Tibial artery (tissue), 4 donors: ENCODE measurements at regions not wholly inside any gene's neighbourhood (a gene's known extent, or its start where the extent isn't known, plus 50 kb on each side); places are given as distances from the start of the nearest gene placed in this dataset.

ENCODE experiments used
- DNase-seq, 2 donors: peaks; one replicate each; pipeline ENCODE4 v3.0.0-alpha.2; 2019
- H3K27ac ChIP-seq, 2 donors: fragments of 200-600 bp; sonication (generic) in 1 of 2; 1 replicate in 1 of 2; 2 replicates in 1 of 2; pipeline ENCODE4 v1.5.1; 2018 to 2019; ENCODE audit warnings: mild to moderate bottlenecking in 1 of 2
- H3K27me3 ChIP-seq, 2 donors: fragments of 200-600 bp; sonication (generic) in 1 of 2; one replicate each; pipeline versions ENCODE4 v1.5.1 to v1.6.0; 2016 to 2019
- H3K36me3 ChIP-seq, 3 donors: fragments of 200-600 bp; sonication (generic) in 2 of 3; one replicate each; pipeline ENCODE4 v1.5.1; 2016 to 2019; ENCODE audit warnings: mild to moderate bottlenecking in 2 of 3
- H3K4me1 ChIP-seq, 4 donors: fragments of 200-600 bp; sonication (generic) in 2 of 4; 1 replicate in 3 of 4; 2 replicates in 1 of 4; pipeline ENCODE4 v1.5.1; 2016 to 2019
- H3K4me3 ChIP-seq, 2 donors: fragments of 200-600 bp; sonication (generic) in 1 of 2; 1 replicate in 1 of 2; 2 replicates in 1 of 2; pipeline ENCODE4 v1.5.1; 2018 to 2019; ENCODE audit warnings: mild to moderate bottlenecking in 2 of 2
- H3K9me3 ChIP-seq, 3 donors: fragments of 200-600 bp; sonication (generic) in 1 of 3; one replicate each; pipeline ENCODE4 v1.5.1; 2016 to 2019
- intact Hi-C: fragments of 100-400 bp; cut with DNase I; formaldehyde crosslinking; loops from one replicate; pipeline ENCODE4 v1.15.0; 2023; ENCODE audit warnings: low total_unique reads
- TF ChIP-seq, protein P1 (sequence below), 2 experiments: fragments of 200-600 bp in 1 of 2; fragments of 450-650 bp in 1 of 2; IDR thresholded peaks; one replicate each; pipeline ENCODE4 v1.5.1; 2017 to 2019; ENCODE audit warnings: antibody characterized with exemption in 2 of 2, mild to moderate bottlenecking in 1 of 2, moderate library complexity in 1 of 2

DNA sequence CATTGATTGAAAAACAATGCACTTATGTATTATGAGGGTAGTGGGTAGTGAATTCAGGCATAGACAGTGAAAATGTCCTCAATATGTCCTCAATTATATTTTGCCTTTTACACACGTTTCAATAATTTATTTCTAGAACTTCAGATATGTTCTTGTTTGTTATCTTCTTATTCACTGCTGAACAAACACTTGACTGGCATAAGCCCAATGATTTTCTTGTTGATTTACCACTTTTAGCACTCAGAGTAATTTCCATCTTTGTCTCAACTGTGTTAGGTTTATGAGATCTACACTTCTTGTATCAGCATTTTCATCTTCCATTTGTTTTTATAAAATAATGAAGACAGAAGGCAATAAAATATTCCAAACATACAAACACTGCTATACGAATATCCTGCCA is 61.8 kb upstream of the DCC start:
- DNase-seq = no peak
- TF ChIP-seq, protein P1, sequence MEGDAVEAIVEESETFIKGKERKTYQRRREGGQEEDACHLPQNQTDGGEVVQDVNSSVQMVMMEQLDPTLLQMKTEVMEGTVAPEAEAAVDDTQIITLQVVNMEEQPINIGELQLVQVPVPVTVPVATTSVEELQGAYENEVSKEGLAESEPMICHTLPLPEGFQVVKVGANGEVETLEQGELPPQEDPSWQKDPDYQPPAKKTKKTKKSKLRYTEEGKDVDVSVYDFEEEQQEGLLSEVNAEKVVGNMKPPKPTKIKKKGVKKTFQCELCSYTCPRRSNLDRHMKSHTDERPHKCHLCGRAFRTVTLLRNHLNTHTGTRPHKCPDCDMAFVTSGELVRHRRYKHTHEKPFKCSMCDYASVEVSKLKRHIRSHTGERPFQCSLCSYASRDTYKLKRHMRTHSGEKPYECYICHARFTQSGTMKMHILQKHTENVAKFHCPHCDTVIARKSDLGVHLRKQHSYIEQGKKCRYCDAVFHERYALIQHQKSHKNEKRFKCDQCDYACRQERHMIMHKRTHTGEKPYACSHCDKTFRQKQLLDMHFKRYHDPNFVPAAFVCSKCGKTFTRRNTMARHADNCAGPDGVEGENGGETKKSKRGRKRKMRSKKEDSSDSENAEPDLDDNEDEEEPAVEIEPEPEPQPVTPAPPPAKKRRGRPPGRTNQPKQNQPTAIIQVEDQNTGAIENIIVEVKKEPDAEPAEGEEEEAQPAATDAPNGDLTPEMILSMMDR (IDR thresholded peaks at IDR 0.05) = no peak
- intact Hi-C loops = no loop called here
- H3K27ac ChIP-seq = no peak overlapping the region
- no peaks in the 10 kb centered on the region for H3K36me3 ChIP-seq
- no peaks in the 10 kb centered on the region for H3K27me3 ChIP-seq
- H3K4me1 ChIP-seq = no peaks in the 10 kb centered on the region
- H3K4me3 ChIP-seq = no peak overlapping the region
- H3K9me3 ChIP-seq = no peaks in the 10 kb centered on the region

DNA sequence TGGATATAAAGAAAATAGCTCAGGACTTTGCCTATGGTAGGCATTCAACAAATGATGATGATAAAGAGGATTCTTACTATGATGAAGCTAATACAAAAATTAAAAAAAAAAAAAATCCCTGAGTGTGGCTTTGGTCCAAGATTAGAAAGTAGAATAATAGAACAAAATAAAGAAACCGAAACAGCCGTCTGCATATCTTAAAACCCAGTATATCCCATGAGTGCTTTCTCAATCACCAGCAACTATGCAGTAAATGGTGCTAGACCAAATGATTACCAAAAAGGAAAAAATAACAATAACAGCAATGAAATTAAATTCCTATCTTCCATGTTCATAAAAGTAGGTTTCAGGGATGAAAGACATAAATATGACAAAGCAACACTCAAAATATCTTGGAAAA is 59.3 kb upstream of the DCC start:
- Histone ChIP-seq H3K4me1 (no peaks in the 10 kb centered on the region), H3K36me3 (no peaks in the 10 kb centered on the region), H3K9me3 (no peaks in the 10 kb centered on the region), H3K27ac (no peak overlapping the region), H3K4me3 (no peak overlapping the region), H3K27me3 (no peaks in the 10 kb centered on the region)
- DNase-seq = no peak
- TF ChIP-seq, protein P1 (IDR thresholded peaks at IDR 0.05) = no peak
- intact Hi-C loops = no loop called here

DNA sequence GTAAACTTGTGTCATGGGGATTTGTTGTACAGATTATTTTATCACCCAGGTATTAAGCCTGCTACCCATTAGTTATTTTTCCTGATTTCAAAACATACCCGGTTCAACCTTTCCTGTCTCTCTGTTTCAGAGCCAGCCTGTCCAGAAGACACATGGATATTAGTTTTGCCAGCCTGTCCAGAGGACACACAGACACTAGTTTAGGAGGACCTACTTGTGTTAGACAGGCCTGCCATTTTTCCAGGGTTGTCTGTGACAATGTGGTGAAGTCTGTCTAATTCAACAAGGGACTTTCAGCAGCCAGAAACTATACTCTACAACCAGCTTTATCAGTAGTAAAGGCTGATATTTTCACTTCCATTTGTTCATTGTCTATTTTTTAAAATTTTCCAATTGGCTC is 56.1 kb upstream of the DCC start:
- DNase-seq = no peak
- H3K4me3 ChIP-seq = no peak overlapping the region
- H3K4me1 ChIP-seq = no peaks in the 10 kb centered on the region
- no peaks in the 10 kb centered on the region for H3K36me3 ChIP-seq
- H3K27me3 ChIP-seq = no peaks in the 10 kb centered on the region
- intact Hi-C loops = no loop called here
- TF ChIP-seq, protein P1 (IDR thresholded peaks at IDR 0.05) = no peak
- no peak overlapping the region for H3K27ac ChIP-seq
- H3K9me3 ChIP-seq = no peaks in the 10 kb centered on the region

DNA sequence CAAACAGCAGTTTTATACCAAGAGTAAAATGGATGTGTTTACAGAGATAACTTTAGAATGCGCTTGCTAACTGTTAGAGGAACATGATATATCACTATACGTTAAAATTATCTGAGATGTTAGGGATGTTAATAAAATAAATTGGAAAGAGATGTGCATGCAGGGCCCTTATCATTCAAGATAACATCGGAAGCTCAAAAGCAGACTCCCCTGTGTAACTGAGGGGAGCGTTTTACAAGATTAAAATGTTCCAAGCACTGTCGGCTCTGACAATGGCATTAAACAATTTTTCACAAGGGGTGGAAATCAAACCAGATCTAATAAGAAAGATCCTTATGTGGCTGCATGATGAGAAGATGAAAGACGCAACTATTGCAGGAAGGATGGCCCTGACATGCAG is 53.3 kb upstream of the DCC start:
- H3K27me3 ChIP-seq = no peaks in the 10 kb centered on the region
- H3K9me3 ChIP-seq = no peaks in the 10 kb centered on the region
- H3K27ac ChIP-seq = no peak overlapping the region
- TF ChIP-seq, protein P1 (IDR thresholded peaks at IDR 0.05) = no peak
- H3K36me3 ChIP-seq = no peaks in the 10 kb centered on the region
- intact Hi-C loops = no loop called here
- H3K4me3 ChIP-seq = no peak overlapping the region
- no peaks in the 10 kb centered on the region for H3K4me1 ChIP-seq
- no peak for DNase-seq

DNA sequence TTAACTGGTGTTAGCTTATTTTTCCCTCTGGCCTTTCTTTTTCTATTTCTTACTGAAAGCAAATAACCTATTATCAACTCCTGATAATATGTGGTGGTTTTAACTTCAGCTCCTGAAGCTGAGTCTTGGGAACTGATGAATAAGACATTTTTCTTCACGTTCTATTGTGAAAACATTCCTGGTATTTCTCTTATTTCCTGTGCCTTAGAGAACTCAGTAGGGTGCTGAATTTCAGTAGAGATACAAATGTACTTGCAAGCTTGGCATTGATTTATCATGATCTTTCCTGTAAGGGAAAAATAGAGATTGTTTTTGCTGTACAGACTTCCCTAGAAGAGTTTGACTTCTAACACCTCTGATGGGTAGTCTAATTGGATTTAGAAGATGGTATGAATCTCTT is 52.8 kb upstream of the DCC start:
- no peak for DNase-seq
- Histone ChIP-seq H3K36me3 (no peaks in the 10 kb centered on the region), H3K27me3 (no peaks in the 10 kb centered on the region), H3K9me3 (no peaks in the 10 kb centered on the region), H3K4me1 (no peaks in the 10 kb centered on the region), H3K27ac (no peak overlapping the region), H3K4me3 (no peak overlapping the region)
- intact Hi-C loops = no loop called here
- TF ChIP-seq, protein P1 (IDR thresholded peaks at IDR 0.05) = no peak

DNA sequence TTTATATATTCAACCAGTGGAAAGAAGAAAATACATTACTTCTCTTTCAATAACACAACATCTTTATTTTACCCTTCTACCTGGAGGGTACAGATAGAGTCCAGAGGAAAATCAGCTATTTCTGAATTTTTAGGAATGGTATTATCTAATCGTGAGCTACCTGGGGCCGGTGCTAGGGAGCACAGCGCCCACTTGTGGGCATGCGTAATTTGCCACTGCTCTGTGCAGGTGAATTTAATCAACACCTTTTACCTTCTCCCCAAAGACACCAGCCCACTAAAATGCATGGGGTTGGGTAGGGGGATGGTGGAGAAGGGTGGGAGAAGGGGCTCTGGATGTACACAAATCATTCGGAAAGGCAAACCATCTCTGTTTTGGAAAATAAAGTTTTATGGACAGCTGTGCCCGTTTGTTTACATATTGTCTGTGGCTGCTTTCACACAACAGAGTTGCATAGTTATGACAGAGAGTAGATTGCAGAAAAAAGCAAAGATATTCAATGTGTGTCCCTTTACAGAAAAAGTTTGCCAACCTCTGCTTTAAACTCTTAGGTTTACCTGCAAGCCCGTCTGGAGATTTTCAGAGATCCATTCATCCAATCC is 51.5 kb upstream of the DCC start:
- H3K27me3 ChIP-seq = no peaks in the 10 kb centered on the region
- TF ChIP-seq, protein P1 (IDR thresholded peaks at IDR 0.05) = no peak
- intact Hi-C loops = no loop called here
- no peaks in the 10 kb centered on the region for H3K9me3 ChIP-seq
- no peak overlapping the region for H3K27ac ChIP-seq
- no peak for DNase-seq
- H3K4me3 ChIP-seq = no peak overlapping the region
- H3K36me3 ChIP-seq = no peaks in the 10 kb centered on the region
- H3K4me1 ChIP-seq = no peaks in the 10 kb centered on the region
